ENCODE measurements at regions not wholly inside any gene's neighbourhood (a gene's known extent, or its start where the extent isn't known, plus 50 kb on each side); places are given as distances from the start of the nearest gene placed in this dataset.

- TF ChIP-seq TAF1 (IDR thresholded peaks at IDR 0.05; ENCODE audit: low read depth, low read length) (no peak), POLR2AphosphoS5 (IDR thresholded peaks at IDR 0.05; ENCODE audit: low read depth, low read length) (no peak), SPI1 (IDR thresholded peaks at IDR 0.05; ENCODE audit: low read depth, low read length) (no peak), PAX5 (IDR thresholded peaks at IDR 0.05; ENCODE audit: insufficient read depth, low read length, severe bottlenecking) (no peak), POLR2A (IDR thresholded peaks at IDR 0.05; ENCODE audit: low read depth, low read length) (no peak), POU2F2 (IDR thresholded peaks at IDR 0.05; ENCODE audit: low read depth, low read length) (no peak)
- DNase-seq (ENCODE audit: insufficient read length, low spot score) (no peak), FAIRE-seq (no peak)
These were observed 67.3 kb upstream of the ANO1 start for GRCh38 chr11:70010774-70011173.

GRCh38 chr11:70012134-70012733, 65.9 kb upstream of the ANO1 start:
- no peak for DNase-seq (ENCODE audit: insufficient read length, low spot score)
- TF ChIP-seq POU2F2 (IDR thresholded peaks at IDR 0.05; ENCODE audit: low read depth, low read length) (no peak), SPI1 (IDR thresholded peaks at IDR 0.05; ENCODE audit: low read depth, low read length) (no peak), POLR2AphosphoS5 (IDR thresholded peaks at IDR 0.05; ENCODE audit: low read depth, low read length) (no peak), POLR2A (IDR thresholded peaks at IDR 0.05; ENCODE audit: low read depth, low read length) (no peak), PAX5 (IDR thresholded peaks at IDR 0.05; ENCODE audit: insufficient read depth, low read length, severe bottlenecking) (no peak), TAF1 (IDR thresholded peaks at IDR 0.05; ENCODE audit: low read depth, low read length) (no peak)
- FAIRE-seq, result no peak

- FAIRE-seq (no peak), DNase-seq (ENCODE audit: insufficient read length, low spot score) (no peak)
- no peak for TF ChIP-seq POLR2A (IDR thresholded peaks at IDR 0.05; ENCODE audit: low read depth, low read length)
- TF ChIP-seq POU2F2 (IDR thresholded peaks at IDR 0.05; ENCODE audit: low read depth, low read length), result no peak
- no peak for TF ChIP-seq SPI1 (IDR thresholded peaks at IDR 0.05; ENCODE audit: low read depth, low read length)
- no peak for TF ChIP-seq POLR2AphosphoS5 (IDR thresholded peaks at IDR 0.05; ENCODE audit: low read depth, low read length)
- no peak for TF ChIP-seq TAF1 (IDR thresholded peaks at IDR 0.05; ENCODE audit: low read depth, low read length)
These were observed 63.8 kb upstream of the ANO1 start for GRCh38 chr11:70014291-70014690.

- DNase-seq (ENCODE audit: insufficient read length, low spot score) (no peak), FAIRE-seq (no peak)
- TF ChIP-seq TAF1 (IDR thresholded peaks at IDR 0.05; ENCODE audit: low read depth, low read length), result no peak
- TF ChIP-seq SPI1 (IDR thresholded peaks at IDR 0.05; ENCODE audit: low read depth, low read length), result no peak
- no peak for TF ChIP-seq POU2F2 (IDR thresholded peaks at IDR 0.05; ENCODE audit: low read depth, low read length)
These were observed 61.3 kb upstream of the ANO1 start for GRCh38 chr11:70016666-70017367.

- no peak for DNase-seq (ENCODE audit: insufficient read length, low spot score)
- FAIRE-seq, result no peak
- TF ChIP-seq POLR2AphosphoS5 (IDR thresholded peaks at IDR 0.05; ENCODE audit: low read depth, low read length) (no peak), TAF1 (IDR thresholded peaks at IDR 0.05; ENCODE audit: low read depth, low read length) (no peak), SPI1 (IDR thresholded peaks at IDR 0.05; ENCODE audit: low read depth, low read length) (no peak), POLR2A (IDR thresholded peaks at IDR 0.05; ENCODE audit: low read depth, low read length) (no peak), PAX5 (IDR thresholded peaks at IDR 0.05; ENCODE audit: insufficient read depth, low read length, severe bottlenecking) (no peak), POU2F2 (IDR thresholded peaks at IDR 0.05; ENCODE audit: low read depth, low read length) (no peak)
These were observed 59.3 kb upstream of the ANO1 start for GRCh38 chr11:70018816-70019215.

- TF ChIP-seq TAF1 (IDR thresholded peaks at IDR 0.05; ENCODE audit: low read depth, low read length) (no peak), POLR2A (IDR thresholded peaks at IDR 0.05; ENCODE audit: low read depth, low read length) (no peak), POU2F2 (IDR thresholded peaks at IDR 0.05; ENCODE audit: low read depth, low read length) (no peak)
- FAIRE-seq, result no peak
- no peak for DNase-seq (ENCODE audit: insufficient read length, low spot score)
These were observed 58.5 kb upstream of the ANO1 start for GRCh38 chr11:70019576-70020011.

GRCh38 chr11:70020336-70021214, 57.5 kb upstream of the ANO1 start:
- DNase-seq (ENCODE audit: insufficient read length, low spot score), result no peak
- no peak for FAIRE-seq
- no peak for TF ChIP-seq PAX5 (IDR thresholded peaks at IDR 0.05; ENCODE audit: insufficient read depth, low read length, severe bottlenecking)
- TF ChIP-seq POLR2AphosphoS5 (IDR thresholded peaks at IDR 0.05; ENCODE audit: low read depth, low read length), result no peak
- TF ChIP-seq SPI1 (IDR thresholded peaks at IDR 0.05; ENCODE audit: low read depth, low read length), result no peak
- TF ChIP-seq POU2F2 (IDR thresholded peaks at IDR 0.05; ENCODE audit: low read depth, low read length), result no peak
- TF ChIP-seq POLR2A (IDR thresholded peaks at IDR 0.05; ENCODE audit: low read depth, low read length), result no peak
- TF ChIP-seq TAF1 (IDR thresholded peaks at IDR 0.05; ENCODE audit: low read depth, low read length), result no peak

- no peak for DNase-seq (ENCODE audit: insufficient read length, low spot score)
- FAIRE-seq, result no peak
- no peak for TF ChIP-seq POLR2A (IDR thresholded peaks at IDR 0.05; ENCODE audit: low read depth, low read length)
- no peak for TF ChIP-seq TAF1 (IDR thresholded peaks at IDR 0.05; ENCODE audit: low read depth, low read length)
- no peak for TF ChIP-seq POU2F2 (IDR thresholded peaks at IDR 0.05; ENCODE audit: low read depth, low read length)
- no peak for TF ChIP-seq POLR2AphosphoS5 (IDR thresholded peaks at IDR 0.05; ENCODE audit: low read depth, low read length)
- no peak for TF ChIP-seq SPI1 (IDR thresholded peaks at IDR 0.05; ENCODE audit: low read depth, low read length)
- TF ChIP-seq PAX5 (IDR thresholded peaks at IDR 0.05; ENCODE audit: insufficient read depth, low read length, severe bottlenecking), result no peak
These were observed 56.5 kb upstream of the ANO1 start for GRCh38 chr11:70021586-70021985.

GRCh38 chr11:70024036-70024772, 53.9 kb upstream of the ANO1 start:
- no peak for TF ChIP-seq SPI1 (IDR thresholded peaks at IDR 0.05; ENCODE audit: low read depth, low read length)
- TF ChIP-seq PAX5 (IDR thresholded peaks at IDR 0.05; ENCODE audit: insufficient read depth, low read length, severe bottlenecking), result no peak
- TF ChIP-seq POU2F2 (IDR thresholded peaks at IDR 0.05; ENCODE audit: low read depth, low read length), result no peak
- TF ChIP-seq POLR2A (IDR thresholded peaks at IDR 0.05; ENCODE audit: low read depth, low read length), result no peak
- no peak for TF ChIP-seq POLR2AphosphoS5 (IDR thresholded peaks at IDR 0.05; ENCODE audit: low read depth, low read length)
- no peak for TF ChIP-seq TAF1 (IDR thresholded peaks at IDR 0.05; ENCODE audit: low read depth, low read length)
- no peak for DNase-seq (ENCODE audit: insufficient read length, low spot score)
- no peak for FAIRE-seq

Measured in GM12891 (cell line).